ENCODE measurements at regions not wholly inside any gene's neighbourhood (a gene's known extent, or its start where the extent isn't known, plus 50 kb on each side); places are given as distances from the start of the nearest gene placed in this dataset.
"Not testable (repeated sequence)": the region's sequence is repeated elsewhere in the genome, so short reads cannot be mapped to it uniquely, and the experiment has no call there.

- H3K36me3 ChIP-seq (ENCODE audit: control insufficient read depth in 2 of 2, insufficient read depth in 1 of 2, low read length in 2 of 2) = no peaks in the 10 kb centered on the region
- no peaks in the 10 kb centered on the region for H3K4me1 ChIP-seq (ENCODE audit: control insufficient read depth, insufficient read depth, low read length)
- no peak overlapping the region for H3K27ac ChIP-seq (ENCODE audit: extremely low read depth, low read depth, low read length)
- no peak overlapping the region for H3K4me3 ChIP-seq (ENCODE audit: low read depth, low read length)
- ChIA-PET CTCF (no interaction called here), POLR2A (no interaction called here)
- TF ChIP-seq ZNF837 (tag by site-specific recombination; IDR thresholded peaks at IDR 0.05) = no peak
- no peak for TF ChIP-seq ZNF433 (tag by site-specific recombination; IDR thresholded peaks at IDR 0.05; ENCODE audit: low read depth)
- no peak for TF ChIP-seq ZNF660 (tag by site-specific recombination; IDR thresholded peaks at IDR 0.05)
- no peak for TF ChIP-seq REST (tag by site-specific recombination; IDR thresholded peaks at IDR 0.05)
- TF ChIP-seq KLF7 (tag by site-specific recombination; IDR thresholded peaks at IDR 0.05; ENCODE audit: borderline replicate concordance) = no peak
- no peak for TF ChIP-seq ZNF768 (tag by site-specific recombination; IDR thresholded peaks at IDR 0.05)
- no peaks in the 10 kb centered on the region for H3K9me3 ChIP-seq (ENCODE audit: control insufficient read depth, insufficient read depth, low read depth, low read length)
Observed at GRCh38 chr4:13816472-13816871, 188.9 kb upstream of the BOD1L1 start.

- H3K4me1 ChIP-seq (ENCODE audit: control insufficient read depth, insufficient read depth, low read length) = no peaks in the 10 kb centered on the region
- ChIA-PET CTCF (no interaction called here), POLR2A (no interaction called here)
- no peak overlapping the region for H3K4me3 ChIP-seq (ENCODE audit: low read depth, low read length)
- TF ChIP-seq ZNF175 (tag by site-specific recombination; IDR thresholded peaks at IDR 0.05) (no peak), ZBTB44 (tag by site-specific recombination; IDR thresholded peaks at IDR 0.05) (no peak), BCL6B (tag by site-specific recombination; IDR thresholded peaks at IDR 0.05) (no peak), ZNF560 (tag by site-specific recombination; IDR thresholded peaks at IDR 0.05; ENCODE audit: borderline replicate concordance) (no peak), PBX3 (CRISPR knock-in tag; IDR thresholded peaks at IDR 0.05) (no peak), ZIC2 (tag by site-specific recombination; IDR thresholded peaks at IDR 0.05) (no peak), ZNF785 (tag by site-specific recombination; IDR thresholded peaks at IDR 0.05) (no peak), ZSCAN16 (tag by site-specific recombination; IDR thresholded peaks at IDR 0.05) (no peak), OVOL3 (tag by site-specific recombination; IDR thresholded peaks at IDR 0.05) (no peak), ZNF660 (tag by site-specific recombination; IDR thresholded peaks at IDR 0.05) (no peak), ZNF121 (tag by site-specific recombination; IDR thresholded peaks at IDR 0.05) (no peak), ZNF416 (tag by site-specific recombination; IDR thresholded peaks at IDR 0.05) (no peak), ZNF645 (tag by site-specific recombination; IDR thresholded peaks at IDR 0.05) (no peak), GLIS1 (tag by site-specific recombination; IDR thresholded peaks at IDR 0.05) (no peak), ZNF530 (tag by site-specific recombination; IDR thresholded peaks at IDR 0.05; ENCODE audit: low read depth) (no peak)
- H3K36me3 ChIP-seq (ENCODE audit: control insufficient read depth in 2 of 2, insufficient read depth in 1 of 2, low read length in 2 of 2) = no peaks in the 10 kb centered on the region
- no peak overlapping the region for H3K27ac ChIP-seq (ENCODE audit: extremely low read depth, low read depth, low read length)
- no peaks in the 10 kb centered on the region for H3K9me3 ChIP-seq (ENCODE audit: control insufficient read depth, insufficient read depth, low read depth, low read length)
Observed at GRCh38 chr4:13821522-13821921, 194.0 kb upstream of the BOD1L1 start.

- H3K4me1 ChIP-seq (ENCODE audit: control insufficient read depth, insufficient read depth, low read length); POLR2A ChIA-PET; H3K9me3 ChIP-seq (ENCODE audit: control insufficient read depth, insufficient read depth, low read depth, low read length); H3K27ac ChIP-seq (ENCODE audit: extremely low read depth, low read depth, low read length); H3K36me3 ChIP-seq (ENCODE audit: control insufficient read depth in 2 of 2, insufficient read depth in 1 of 2, low read length in 2 of 2); H3K4me3 ChIP-seq (ENCODE audit: low read depth, low read length); CTCF ChIA-PET: not testable (repeated sequence)
Observed at GRCh38 chr4:13825822-13826221, 198.3 kb upstream of the BOD1L1 start.

Data from HEK293 (cell line).